Psoas muscle (tissue), 7 donors: ENCODE measurements at regions not wholly inside any gene's neighbourhood (a gene's known extent, or its start where the extent isn't known, plus 50 kb on each side); places are given as distances from the start of the nearest gene placed in this dataset.

ENCODE experiments used
- ATAC-seq, 4 donors: fragments of 200-7000 bp; cut with Tn5 transposase; one replicate each; pipeline ENCODE4 v1.9.1; 2020; ENCODE audit warnings: moderate library complexity in 3 of 4, mild to moderate bottlenecking in 2 of 4
- DNase-seq, 2 donors: peaks; one replicate each; pipeline ENCODE4 v3.0.0-alpha.2; 2020
- H3K27ac ChIP-seq: fragments of 200-600 bp; one replicate; pipeline ENCODE4 v1.8.0; 2022
- H3K27me3 ChIP-seq, 3 donors: fragments of 200-600 bp in 1 of 3; one replicate each; pipeline versions ENCODE4 v1.6.1 to v1.8.0; 2013 to 2022; ENCODE audit warnings: low read length in 2 of 3, mild to moderate bottlenecking in 2 of 3, moderate library complexity in 1 of 3; ENCODE audit not compliant: insufficient read depth in 3 of 3
- H3K36me3 ChIP-seq, 2 donors: fragments of 200-600 bp in 1 of 2; one replicate each; pipeline versions ENCODE4 v1.6.1 to v1.8.0; 2013 to 2022; ENCODE audit warnings: low read depth in 1 of 2, mild to moderate bottlenecking in 1 of 2, moderate library complexity in 1 of 2; ENCODE audit not compliant: insufficient read depth in 1 of 2
- H3K4me1 ChIP-seq: fragments of 200-600 bp; one replicate; pipeline ENCODE4 v1.8.0; 2022
- H3K4me3 ChIP-seq: fragments of 200-600 bp; one replicate; pipeline ENCODE4 v1.8.0; 2022; ENCODE audit warnings: mild to moderate bottlenecking
- H3K9me3 ChIP-seq: fragments of 200-600 bp; one replicate; pipeline ENCODE4 v1.8.0; 2022
- CTCF ChIP-seq: fragments of 200-600 bp; IDR thresholded peaks from one replicate; pipeline ENCODE4 v1.8.0; 2022; ENCODE audit warnings: antibody characterized with exemption
- WGBS, 3 donors: extraction: QIAGEN DNeasy Blood & Tissue Kit; methylation state at CpG; one replicate each; pipeline versions ENCODE4 v1.1.6 to v1.1.7; 2013; 5-methylcytosine and 5-hydroxymethylcytosine counted together
- intact Hi-C, 2 donors: fragments of 100-400 bp; cut with DNase I; formaldehyde crosslinking; loops; one replicate each; pipeline versions ENCODE4 v1.11.0 to v1.14.2; 2022
- donor health status: healthy with polysubstance abuse.
- donor health status: DM: no; HTN: no; CAD: no; lungs with moderate emphysema.
- donor health status: Bipolar disorder and iron deficiency.
- donor health status: healthy.
- donor health status: DM: yes; HTN: yes; CAD: no.
- donor health status: DM: no; HTN: no; CAD: no.
- donor health status: DM: yes; HTN: yes; CAD: no.

- no peak for TF ChIP-seq CTCF
- Histone ChIP-seq H3K36me3 (no peaks in the 10 kb centered on the region), H3K27ac (no peak overlapping the region), H3K4me1 (no peaks in the 10 kb centered on the region), H3K27me3 (no peaks in the 10 kb centered on the region), H3K4me3 (no peak overlapping the region), H3K9me3 (no peaks in the 10 kb centered on the region)
- DNase-seq: no peak
- 92 to 100% (median 96%) methylated on average over 1 of the region's 1 CpG for WGBS, 3 donors
- intact Hi-C loops: no loop called here
- no peak for ATAC-seq
Observed at GRCh38 chr11:122331079-122331478, 215.1 kb upstream of the BLID start.

DNA sequence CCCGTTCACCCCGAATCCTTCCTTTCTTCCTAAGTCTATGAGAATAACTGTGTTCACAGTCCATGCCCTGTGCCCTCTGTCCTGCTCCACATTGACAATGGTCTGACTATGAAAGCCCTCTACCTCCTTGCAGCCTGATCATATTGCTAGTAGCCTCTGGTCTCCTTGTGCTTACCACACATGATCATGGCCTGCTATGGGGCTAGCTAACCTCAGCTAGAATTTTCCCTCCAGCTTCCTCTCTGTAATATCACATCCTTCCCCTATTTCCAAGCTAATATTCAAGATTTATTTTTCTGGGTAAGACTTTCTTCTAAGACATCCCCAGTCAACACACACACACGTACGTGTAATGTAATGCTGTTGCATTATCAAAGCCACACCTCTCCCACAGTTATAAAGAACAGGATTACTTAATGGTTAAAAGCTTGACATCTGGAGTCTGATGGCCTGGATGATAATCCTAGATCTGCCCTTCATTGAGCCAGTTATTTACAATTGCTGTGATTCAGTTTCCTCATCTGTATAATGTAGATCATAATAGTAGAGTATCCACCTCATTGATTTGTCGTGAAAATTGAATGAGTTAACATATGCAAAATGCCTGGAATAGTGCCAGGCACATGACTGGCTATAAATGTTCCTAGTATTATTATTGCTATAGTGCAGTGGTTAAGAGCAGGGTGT lies 214.4 kb upstream of the BLID start:
- Histone ChIP-seq H3K4me3 (no peak overlapping the region), H3K4me1 (no peaks in the 10 kb centered on the region), H3K27ac (no peak overlapping the region), H3K9me3 (no peaks in the 10 kb centered on the region), H3K27me3 (no peaks in the 10 kb centered on the region), H3K36me3 (no peaks in the 10 kb centered on the region)
- DNase-seq (no peak), ATAC-seq (no peak)
- intact Hi-C loops: no loop called here
- 84 to 90% (median 87%) methylated on average over 5 of the region's 5 CpGs for WGBS, 3 donors
- TF ChIP-seq CTCF: no peak

DNA sequence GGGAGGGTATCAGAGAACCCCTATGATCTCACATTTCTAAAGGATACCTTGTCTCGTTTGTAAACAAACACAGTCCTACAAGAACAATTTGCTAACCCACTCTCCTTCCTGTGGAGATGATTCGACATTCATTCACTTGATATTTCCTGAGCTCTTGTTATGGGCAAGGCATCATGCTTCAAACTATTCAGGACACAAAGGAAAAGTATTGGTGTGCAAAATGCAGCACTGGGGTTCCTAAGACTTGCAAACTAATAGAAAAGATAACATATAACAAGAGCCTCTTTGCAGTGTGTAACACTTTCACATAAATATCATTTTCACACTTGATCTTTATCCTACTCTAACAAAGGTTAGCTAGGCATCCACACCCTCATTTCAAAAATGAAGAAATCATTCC lies 211.5 kb upstream of the BLID start:
- H3K27me3 ChIP-seq: no peaks in the 10 kb centered on the region
- no peaks in the 10 kb centered on the region for H3K4me1 ChIP-seq
- TF ChIP-seq CTCF: no peak
- WGBS, 3 donors: 43 to 54% (median 47%) methylated on average over 2 of the region's 2 CpGs
- no peak overlapping the region for H3K27ac ChIP-seq
- H3K4me3 ChIP-seq: no peak overlapping the region
- DNase-seq: no peak
- no peak for ATAC-seq
- no peaks in the 10 kb centered on the region for H3K36me3 ChIP-seq
- intact Hi-C loops: no loop called here
- no peaks in the 10 kb centered on the region for H3K9me3 ChIP-seq

DNA sequence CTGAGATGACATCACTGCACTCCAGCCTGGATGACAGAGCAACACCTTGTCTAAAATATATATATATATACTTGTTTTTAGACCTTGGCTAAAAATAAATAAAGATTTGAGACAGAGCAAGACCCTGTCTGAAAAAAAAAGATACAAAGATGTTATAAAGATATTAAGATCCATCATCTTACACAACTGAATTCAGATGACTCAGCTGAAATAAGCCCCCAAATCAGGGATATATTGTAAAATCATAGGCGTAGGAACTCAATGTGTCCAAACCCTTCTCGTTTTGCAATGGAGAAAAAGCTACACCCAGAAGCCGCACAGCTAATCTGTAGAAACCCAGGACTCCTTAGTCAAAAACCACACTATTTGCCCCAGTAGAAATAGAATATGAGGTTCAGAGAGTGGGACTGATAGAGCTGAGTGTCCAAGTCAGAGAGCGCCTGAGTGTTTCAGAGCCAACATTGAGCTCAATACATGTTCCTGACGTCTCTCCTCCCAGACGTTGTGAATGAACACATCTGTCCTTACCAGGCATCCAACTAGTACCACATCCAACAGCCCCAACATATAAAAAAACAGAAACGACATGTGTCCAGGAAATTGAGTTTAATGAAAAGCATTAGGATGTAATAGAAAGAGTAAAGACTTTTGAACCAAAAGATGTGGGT lies 207.9 kb upstream of the BLID start:
- no peaks in the 10 kb centered on the region for H3K4me1 ChIP-seq
- no peak for DNase-seq
- H3K27me3 ChIP-seq: no peaks in the 10 kb centered on the region
- no peaks in the 10 kb centered on the region for H3K36me3 ChIP-seq
- no peak for TF ChIP-seq CTCF
- no peak overlapping the region for H3K27ac ChIP-seq
- WGBS, 3 donors: 75 to 80% (median 77%) methylated on average over 7 of the region's 7 CpGs
- no peak for ATAC-seq
- no peaks in the 10 kb centered on the region for H3K9me3 ChIP-seq
- intact Hi-C loops: no loop called here
- H3K4me3 ChIP-seq: no peak overlapping the region
